ENCODE measurements at regions not wholly inside any gene's neighbourhood (a gene's known extent, or its start where the extent isn't known, plus 50 kb on each side); places are given as distances from the start of the nearest gene placed in this dataset.
"Not testable (repeated sequence)": the region's sequence is repeated elsewhere in the genome, so short reads cannot be mapped to it uniquely, and the experiment has no call there.

GRCh38 chr1:188594542-188595235 is 1765.9 kb downstream of the PLA2G4A start:
- no peak for DNase-seq (ENCODE audit: low spot score)

GRCh38 chr1:188599313-188599712 is 1770.6 kb downstream of the PLA2G4A start:
- DNase-seq (ENCODE audit: low spot score), result no peak

DNA sequence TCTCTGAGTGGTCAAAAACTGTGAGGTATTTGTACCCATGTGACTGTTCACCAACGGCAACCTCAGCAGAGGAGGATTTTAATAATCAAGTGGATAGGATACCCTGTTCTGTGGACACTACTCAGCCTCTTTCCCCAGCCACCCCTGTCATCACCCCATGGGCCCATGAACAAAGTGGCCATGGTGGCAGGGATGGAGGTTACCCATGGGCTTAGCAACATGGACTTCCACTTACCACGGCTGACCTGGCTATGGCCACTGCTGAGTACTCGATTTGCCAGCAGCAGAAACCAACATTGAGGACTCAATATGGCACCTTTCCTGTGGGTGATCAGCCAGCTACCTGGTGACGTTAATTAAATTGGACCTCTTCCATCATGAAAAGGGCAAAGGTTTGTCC is 1782.7 kb downstream of the PLA2G4A start:
- no peak for DNase-seq (ENCODE audit: low spot score)

- DNase-seq (ENCODE audit: low spot score), result no peak
Measured at GRCh38 chr1:188615321-188615720, 1786.6 kb downstream of the PLA2G4A start.

DNA sequence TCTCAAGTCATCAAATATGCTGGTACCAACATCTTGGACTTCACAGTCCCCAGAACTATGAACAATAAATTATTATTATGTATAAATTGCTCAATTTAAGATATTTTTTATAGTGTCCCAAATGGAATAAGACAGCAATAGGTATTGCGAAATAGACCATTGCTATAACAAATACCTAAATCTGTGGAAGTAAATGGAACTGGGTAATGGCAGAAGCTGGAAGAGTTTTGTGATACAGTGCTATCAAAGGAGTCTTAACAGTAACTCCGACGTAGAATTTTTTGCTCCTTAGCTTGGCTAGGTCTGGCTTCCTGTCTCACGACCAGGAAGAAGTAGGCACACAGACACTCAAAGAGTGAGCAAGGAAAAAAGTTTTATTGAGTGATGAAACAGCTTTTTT is 1791.5 kb downstream of the PLA2G4A start:
- no peak for DNase-seq (ENCODE audit: low spot score)

DNA sequence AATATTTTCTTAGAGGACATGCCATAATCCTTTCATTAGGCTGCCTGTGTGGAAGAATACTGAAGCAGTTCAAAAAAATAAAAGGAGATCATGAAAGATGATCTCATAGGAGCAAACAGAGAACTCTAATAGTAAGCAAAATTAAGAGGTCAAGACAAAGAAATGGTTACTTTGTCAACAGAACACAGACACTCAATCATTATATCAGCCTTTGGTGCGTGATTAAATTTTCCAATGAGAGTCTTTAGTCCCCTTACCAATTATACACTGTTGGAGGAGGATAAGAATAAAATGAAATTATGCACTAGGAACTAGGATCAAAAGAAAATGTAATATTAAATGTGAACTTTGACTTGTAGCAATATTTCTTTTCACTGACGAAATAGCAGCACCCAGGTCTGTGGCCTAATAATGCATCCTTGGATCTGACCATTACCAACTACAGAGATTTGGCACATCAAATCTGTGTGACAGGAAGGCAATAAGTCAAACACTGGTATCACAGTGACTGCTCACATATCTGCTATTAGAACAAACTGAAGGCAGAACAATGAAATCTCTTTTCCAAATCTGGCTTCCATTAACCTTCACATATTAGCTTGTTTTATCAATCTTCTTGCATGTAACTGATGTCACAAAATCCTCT is 1812.9 kb downstream of the PLA2G4A start:
- DNase-seq (ENCODE audit: low spot score), result no peak

DNA sequence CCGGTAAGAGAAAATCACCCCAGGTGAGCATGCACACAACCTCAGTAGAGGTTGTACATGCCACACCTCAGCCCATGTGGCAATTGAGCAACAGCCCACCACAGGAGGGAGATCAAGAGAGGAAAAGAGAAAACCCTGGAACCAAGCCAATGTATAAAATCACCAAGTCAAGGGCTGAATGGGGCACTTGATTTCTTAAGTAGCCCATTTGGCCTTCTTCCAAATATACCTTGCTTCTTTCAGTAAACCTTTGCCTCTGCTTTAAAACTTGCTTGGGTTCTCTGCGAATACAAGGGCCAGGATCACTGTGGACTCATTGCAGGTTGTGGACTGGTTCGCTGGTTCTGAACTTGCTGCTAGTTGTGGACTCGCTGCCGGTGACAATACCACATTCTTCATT is 1814.0 kb downstream of the PLA2G4A start:
- no peak for DNase-seq (ENCODE audit: low spot score)

- DNase-seq (ENCODE audit: low spot score), result no peak
Measured at GRCh38 chr1:188652678-188653077, 1823.9 kb downstream of the PLA2G4A start.

- DNase-seq (ENCODE audit: low spot score), result not testable (repeated sequence)
Measured at GRCh38 chr1:188655966-188656365, 1821.7 kb downstream of the BRINP3 start.

DNA sequence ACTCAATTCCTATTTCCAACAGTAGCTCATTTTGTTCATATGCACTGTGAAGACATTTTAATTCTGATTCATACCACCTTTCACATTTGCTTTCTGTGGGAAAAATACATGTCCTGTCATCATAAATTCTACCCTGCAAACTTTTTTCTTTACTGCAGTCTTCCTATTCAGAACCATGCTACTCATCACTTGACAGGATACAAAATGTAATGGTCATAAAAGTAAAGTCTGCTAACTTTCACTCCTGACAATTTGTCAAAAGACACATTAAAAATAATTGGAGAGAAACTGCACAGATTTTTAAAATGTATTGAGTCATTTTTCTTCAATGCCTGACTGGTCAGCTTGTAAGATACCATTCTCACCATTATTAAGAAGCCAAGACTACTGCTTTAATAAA is 1817.1 kb downstream of the BRINP3 start:
- no peak for DNase-seq (ENCODE audit: low spot score)

DNA sequence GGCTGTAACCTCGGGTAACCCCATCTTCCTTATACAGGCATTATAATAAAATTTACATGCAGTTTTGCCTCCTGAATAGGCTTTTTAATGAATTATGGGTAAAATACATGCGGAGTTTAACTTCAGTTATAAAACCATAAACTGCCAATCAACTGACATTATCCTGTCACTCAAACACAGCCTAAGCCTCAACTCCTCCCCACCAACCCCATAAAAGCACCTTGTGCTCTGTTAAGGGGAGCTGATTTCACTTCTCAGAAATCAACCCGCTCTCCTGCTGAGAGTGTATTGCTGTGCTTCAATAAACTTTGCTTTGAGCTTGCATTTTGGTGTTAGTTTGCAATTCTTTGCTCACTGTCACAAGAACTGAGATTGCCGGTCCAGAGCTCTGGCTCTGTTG is 1812.2 kb downstream of the BRINP3 start:
- DNase-seq (ENCODE audit: low spot score), result no peak

DNA sequence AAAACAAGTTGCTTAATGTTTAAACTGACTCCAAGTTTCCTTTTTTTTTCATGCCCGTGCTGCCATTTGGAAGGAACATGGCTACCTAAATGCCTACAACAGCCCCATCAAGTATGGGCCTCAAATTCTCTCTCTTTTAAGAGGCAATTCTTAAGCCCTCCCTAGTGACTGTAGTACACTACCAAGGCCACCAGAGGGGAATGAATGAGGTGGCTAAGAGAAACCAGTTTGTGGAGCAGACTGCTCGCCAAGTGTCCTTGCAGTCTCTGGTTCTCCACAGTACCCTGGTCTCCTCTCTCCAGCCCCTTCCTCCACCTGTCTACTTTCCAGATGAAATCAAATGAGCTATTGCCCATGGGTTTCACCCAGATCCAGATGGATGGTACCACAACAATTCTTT is 1809.6 kb downstream of the BRINP3 start:
- no peak for DNase-seq (ENCODE audit: low spot score)

DNA sequence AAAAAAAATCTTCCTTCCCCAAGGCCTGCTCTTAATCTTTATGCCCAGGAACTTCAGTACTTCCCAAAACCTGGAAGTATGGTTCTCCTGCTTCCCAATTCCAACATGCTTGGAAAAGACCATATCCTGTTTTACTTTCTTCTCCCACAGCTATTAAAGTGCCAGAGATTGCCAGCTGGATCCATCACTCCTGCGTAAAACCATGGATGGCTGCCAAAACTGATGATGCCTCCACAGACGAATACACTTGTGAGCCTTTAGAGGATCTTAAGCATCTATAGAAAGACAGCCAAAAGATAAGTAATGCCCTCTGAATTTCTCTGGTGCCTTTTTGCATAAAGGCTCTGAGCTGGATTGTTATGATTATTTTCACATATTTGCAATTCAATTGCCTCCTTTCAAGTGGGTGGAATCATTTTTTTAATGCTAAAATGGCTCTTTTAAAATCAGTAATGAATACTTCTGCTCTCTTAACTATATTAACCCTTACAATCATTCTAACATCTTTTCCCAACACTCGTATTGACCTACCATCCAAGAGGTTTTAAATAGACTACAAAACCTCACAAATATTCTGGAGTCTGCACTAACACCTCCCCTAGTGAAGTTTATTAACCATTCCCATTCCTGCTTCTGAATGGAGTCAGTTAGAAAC is 1807.8 kb downstream of the BRINP3 start:
- DNase-seq (ENCODE audit: low spot score), result peak; percentile 11

GRCh38 chr1:188670837-188671236 is 1806.8 kb downstream of the BRINP3 start:
- DNase-seq (ENCODE audit: low spot score), result no peak

DNA sequence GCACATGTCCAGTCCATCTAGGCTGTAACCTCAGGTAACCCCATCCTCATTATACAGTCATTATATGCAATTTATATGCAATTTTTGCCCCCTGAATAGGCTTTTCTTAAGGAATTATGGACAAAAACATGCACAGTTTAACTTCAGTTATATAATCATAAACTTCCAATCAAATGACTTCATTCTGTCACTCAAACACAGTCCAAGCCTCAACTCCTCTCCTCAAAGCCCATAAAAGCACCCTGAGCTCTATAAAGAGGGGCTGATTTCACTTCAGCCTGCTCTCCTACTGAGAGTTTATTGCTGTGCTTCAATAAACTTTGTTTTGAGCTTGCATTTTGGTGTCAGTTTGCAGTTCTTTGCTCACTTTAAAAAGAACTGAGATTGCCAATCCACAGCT is 1805.5 kb downstream of the BRINP3 start:
- DNase-seq (ENCODE audit: low spot score), result no peak

- peak; percentile 18 for DNase-seq (ENCODE audit: low spot score)
Measured at GRCh38 chr1:188689542-188689941, 1788.1 kb downstream of the BRINP3 start.

GRCh38 chr1:188700116-188700515 is 1777.5 kb downstream of the BRINP3 start:
- DNase-seq (ENCODE audit: low spot score), result no peak

GRCh38 chr1:188706742-188707141 is 1770.9 kb downstream of the BRINP3 start:
- DNase-seq (ENCODE audit: low spot score), result no peak

GRCh38 chr1:188708795-188709535 is 1768.7 kb downstream of the BRINP3 start:
- DNase-seq (ENCODE audit: low spot score), result no peak

GRCh38 chr1:188715566-188715965 is 1762.1 kb downstream of the BRINP3 start:
- no peak for DNase-seq (ENCODE audit: low spot score)

GRCh38 chr1:188719735-188720134 is 1757.9 kb downstream of the BRINP3 start:
- no peak for DNase-seq (ENCODE audit: low spot score)

DNA sequence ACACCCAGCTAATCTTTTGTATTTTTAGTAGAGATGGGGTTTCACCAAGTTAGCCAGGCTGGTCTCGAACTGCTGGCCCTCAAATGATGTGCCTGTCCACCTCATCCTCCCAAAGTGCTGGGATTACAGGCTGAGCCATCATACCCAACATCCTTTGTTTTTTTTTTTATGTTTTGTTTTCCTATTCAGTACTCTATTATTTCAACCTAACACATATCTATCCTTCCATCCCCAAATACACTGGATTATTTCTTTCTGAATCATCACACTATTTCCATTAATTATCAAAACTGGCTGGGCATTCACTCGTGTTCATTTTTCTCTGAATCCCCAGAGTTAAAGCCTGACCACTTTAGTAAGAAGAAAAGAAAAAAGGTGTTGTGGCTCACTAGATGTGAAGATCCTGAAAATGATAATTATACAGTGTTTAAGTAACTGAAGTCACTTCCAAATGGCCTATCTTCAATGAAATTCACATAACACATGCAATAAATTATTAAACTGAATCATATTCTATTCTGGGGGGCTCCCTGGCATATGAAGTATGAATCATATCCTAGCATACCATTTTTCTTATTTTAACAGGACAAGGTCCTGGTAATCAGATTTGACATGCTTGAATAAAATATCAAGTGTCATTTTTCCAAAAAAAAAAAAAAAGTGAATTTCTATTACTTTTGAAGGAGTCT is 1754.2 kb downstream of the BRINP3 start:
- no peak for DNase-seq (ENCODE audit: low spot score)
